HepG2 (cell line): ENCODE measurements at regions not wholly inside any gene's neighbourhood (a gene's known extent, or its start where the extent isn't known, plus 50 kb on each side); places are given as distances from the start of the nearest gene placed in this dataset.

ENCODE experiments used
- ATAC-seq: fragments of 200-7000 bp; cut with Tn5 transposase; 3 replicates; pipeline ENCODE4 v1.9.1; 2020; ENCODE audit warnings: mild to moderate bottlenecking, moderate library complexity
- BruUV-seq: library from RNA; stranded (reverse); fragments of 400-500 nt; replicated peaks from 2 replicates; lab custom pipeline; 2021; lab: Mats Ljungman, UMichigan
- CTCF ChIA-PET: fragments of 300-600 bp; formaldehyde crosslinking; extraction: SDS; loops from one replicate; lab custom pipeline; 2021; ENCODE audit warnings: low total read pairs, inconsistent platforms, low intra/inter-chr PET ratio; lab: Yijun Ruan, JAX
- POLR2A ChIA-PET: fragments of 350-600 bp; sonication (Branson Sonifier 250); formaldehyde crosslinking; loops from one replicate; lab custom pipeline; 2020; ENCODE audit warnings: antibody characterized with exemption, inconsistent platforms; lab: Yijun Ruan, JAX
- DNase-seq: peaks from one replicate; pipeline ENCODE4 v3.0.0-alpha.2; 2015; ENCODE audit warnings: low spot score
- FAIRE-seq: peaks from 3 replicates; lab custom pipeline; 2011; peaks lifted over from hg19 to GRCh38; lab: Jason Lieb, UNC
- H2AFZ ChIP-seq: one replicate; pipeline ENCODE4 v1.6.1; 2011; ENCODE audit warnings: low read length, inconsistent platforms
- H3K27ac ChIP-seq: fragments of 300-600 bp; 3 replicates; pipeline ENCODE4 v1.8.0; 2011; ENCODE audit warnings: mixed run types, mild to moderate bottlenecking, mixed read lengths, low read length, inconsistent platforms; ENCODE audit not compliant: insufficient read depth; ENCODE audit errors: extremely low read length
- H3K27me3 ChIP-seq, 2 experiments: fragments of 200-600 bp in 1 of 2; 2 replicates in 1 of 2; 3 replicates in 1 of 2; pipeline versions ENCODE4 v1.6.0 to v1.8.0; 2011; ENCODE audit warnings: low read length in 2 of 2, mild to moderate bottlenecking in 2 of 2, moderate library complexity in 2 of 2, inconsistent platforms in 1 of 2; ENCODE audit not compliant: insufficient read depth in 2 of 2, control insufficient read depth in 1 of 2
- H3K36me3 ChIP-seq, 2 experiments: fragments of 200-600 bp in 1 of 2; replicated peaks in 1 of 2; 2 replicates in 1 of 2; 3 replicates in 1 of 2; pipeline versions ENCODE4 v1.5.1 to v1.8.0; 2011; ENCODE audit warnings: low read length in 2 of 2, inconsistent platforms in 1 of 2; ENCODE audit not compliant: insufficient read depth in 2 of 2, control insufficient read depth in 1 of 2
- H3K4me1 ChIP-seq: 2 replicates; pipeline ENCODE4 v1.5.1; 2012; ENCODE audit warnings: low read length, inconsistent platforms; ENCODE audit not compliant: insufficient read depth
- H3K4me2 ChIP-seq: 2 replicates; pipeline ENCODE4 v1.6.0; 2011; ENCODE audit warnings: low read depth, low read length, inconsistent platforms
- H3K4me3 ChIP-seq, 3 experiments: fragments of 200-600 bp in 1 of 3; sonication (generic), shearing (Covaris generic) in 1 of 3; replicated peaks in 1 of 3; 2 replicates each; pipeline ENCODE4 v1.5.1; 2011 to 2016; ENCODE audit warnings: low read length in 3 of 3, inconsistent platforms in 2 of 3, low read depth in 2 of 3, mild to moderate bottlenecking in 2 of 3, control low read depth in 1 of 3, mixed read lengths in 1 of 3; ENCODE audit not compliant: insufficient read depth in 1 of 3
- H3K79me2 ChIP-seq: one replicate; pipeline ENCODE4 v1.6.1; 2011; ENCODE audit warnings: low read length, inconsistent platforms; ENCODE audit not compliant: insufficient read depth
- H3K9ac ChIP-seq: 2 replicates; pipeline ENCODE4 v1.6.0; 2011; ENCODE audit warnings: mild to moderate bottlenecking, low read depth, low read length, inconsistent platforms; ENCODE audit not compliant: insufficient read depth
- H3K9me3 ChIP-seq: 2 replicates; pipeline ENCODE4 v1.5.1; 2012; ENCODE audit warnings: mild to moderate bottlenecking, low read length
- H4K20me1 ChIP-seq: 2 replicates; pipeline ENCODE4 v1.6.0; 2011; ENCODE audit warnings: inconsistent platforms, mild to moderate bottlenecking, low read length, moderate library complexity; ENCODE audit not compliant: insufficient read depth
- ELF3 ChIP-seq: IDR thresholded peaks from 2 replicates; pipeline ENCODE4 v1.6.1; 2016; ENCODE audit warnings: missing genetic modification reagents, missing compliant biosample characterization
- ETV5 ChIP-seq: IDR thresholded peaks from 2 replicates; pipeline ENCODE4 v1.6.1; 2018; ENCODE audit warnings: missing biosample characterization, missing genetic modification reagents, inconsistent platforms, borderline replicate concordance
- GZF1 ChIP-seq: sonication (generic); formaldehyde crosslinking; IDR thresholded peaks from 2 replicates; pipeline ENCODE4 v1.5.1; 2020; ENCODE audit warnings: mild to moderate bottlenecking, missing genetic modification reagents
- HNF4A ChIP-seq: sonication (generic); formaldehyde crosslinking; IDR thresholded peaks from 2 replicates; pipeline ENCODE4 v1.4.0; 2020; ENCODE audit warnings: missing genetic modification reagents
- MEF2D ChIP-seq: sonication (generic); formaldehyde crosslinking; IDR thresholded peaks from 2 replicates; pipeline ENCODE4 v1.5.1; 2020; ENCODE audit warnings: mild to moderate bottlenecking, missing genetic modification reagents
- ZKSCAN5 ChIP-seq: sonication (generic); formaldehyde crosslinking; IDR thresholded peaks from 2 replicates; pipeline ENCODE4 v1.5.1; 2020; ENCODE audit warnings: mild to moderate bottlenecking, missing genetic modification reagents
- ZNF138 ChIP-seq: sonication (generic); formaldehyde crosslinking; IDR thresholded peaks from 2 replicates; pipeline ENCODE4 v1.5.0; 2020; ENCODE audit warnings: mild to moderate bottlenecking, low read depth, missing genetic modification reagents
- ZNF569 ChIP-seq: sonication (generic); formaldehyde crosslinking; IDR thresholded peaks from 2 replicates; pipeline ENCODE4 v1.5.0; 2020; ENCODE audit warnings: mild to moderate bottlenecking, missing genetic modification reagents, moderate library complexity, borderline replicate concordance
- WGBS: methylation state at CpG from one replicate; pipeline ENCODE4 v1.1.6; 2017; ENCODE audit warnings: low lambda C conversion rate; 5-methylcytosine and 5-hydroxymethylcytosine counted together
- in situ Hi-C: cut with HindIII; loops from 2 replicates; pipeline ENCODE4 v1.10.0; 2017; ENCODE audit warnings: low pct_unique_long_range_greater_than_20kb; ENCODE audit not compliant: extremely low pct_ligation_motif_present
- intact Hi-C: fragments of 100-400 bp; cut with micrococcal nuclease; formaldehyde crosslinking; loops from one replicate; pipeline ENCODE4 v1.10.0; 2022; ENCODE audit not compliant: unreplicated experiment
- TF ChIP-seq, protein P1 (sequence below): sonication (generic); formaldehyde crosslinking; IDR thresholded peaks from 2 replicates; pipeline ENCODE4 v1.4.0; 2020; ENCODE audit warnings: low read depth, missing genetic modification reagents
- TF ChIP-seq, protein P2 (sequence below): fragments of 450-650 bp; IDR thresholded peaks from 2 replicates; pipeline ENCODE4 v1.6.1; 2017
- TF ChIP-seq, protein P3 (sequence below): sonication (generic); formaldehyde crosslinking; IDR thresholded peaks from 2 replicates; pipeline ENCODE4 v1.4.0; 2020; ENCODE audit warnings: missing genetic modification reagents
- TF ChIP-seq, protein P4 (sequence below): sonication (generic); formaldehyde crosslinking; IDR thresholded peaks from 2 replicates; pipeline ENCODE4 v1.4.0; 2020; ENCODE audit warnings: mild to moderate bottlenecking, missing genetic modification reagents
- TF ChIP-seq, protein P5 (sequence below): sonication (generic); formaldehyde crosslinking; IDR thresholded peaks from 2 replicates; pipeline ENCODE4 v1.9.0; 2021; ENCODE audit warnings: missing genetic modification reagents, mild to moderate bottlenecking, borderline replicate concordance
- TF ChIP-seq, protein P6 (sequence below): sonication (generic); formaldehyde crosslinking; IDR thresholded peaks from 2 replicates; pipeline ENCODE4 v1.5.1; 2020; ENCODE audit warnings: missing genetic modification reagents, mild to moderate bottlenecking, borderline replicate concordance

DNA sequence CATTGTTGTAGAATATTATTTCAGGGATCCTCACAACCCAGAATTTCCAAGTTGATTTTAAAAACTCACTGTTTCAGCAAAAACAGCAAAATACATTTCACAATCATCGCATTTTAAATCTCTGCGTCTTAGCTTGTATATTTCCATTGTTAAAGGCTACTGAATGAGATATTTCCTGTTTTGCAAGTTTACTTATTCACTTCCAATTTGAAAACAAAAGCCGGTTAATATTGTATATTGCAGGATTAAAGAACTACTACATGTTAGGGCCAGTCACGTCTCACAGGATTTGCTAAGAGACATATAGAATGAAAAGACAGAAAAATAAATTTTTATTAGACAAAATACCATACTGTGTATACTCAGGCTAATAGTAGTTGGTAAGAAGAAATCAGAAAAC lies 395.9 kb upstream of the CDH9 start:
- Histone ChIP-seq H3K4me1 (no peaks in the 10 kb centered on the region), H3K9ac (no peak overlapping the region), H3K27me3 (no peaks in the 10 kb centered on the region), H3K4me3 (no peak overlapping the region), H3K4me2 (no peak overlapping the region), H3K9me3 (no peaks in the 10 kb centered on the region), H3K36me3 (no peaks in the 10 kb centered on the region), H2AFZ (no peak overlapping the region), H3K79me2 (no peaks in the 10 kb centered on the region), H3K27ac (no peak overlapping the region), H4K20me1 (no peaks in the 10 kb centered on the region)
- in situ Hi-C loops: no loop called here
- BruUV-seq: no TSS peak
- 20% methylated on average over 4 of the region's 4 CpGs for WGBS
- no peak for ATAC-seq
- TF ChIP-seq ZKSCAN5 (CRISPR knock-in tag) (no peak), GZF1 (no peak), MEF2D (CRISPR knock-in tag) (no peak), ELF3 (CRISPR knock-in tag) (no peak), ZNF138 (no peak), HNF4A (CRISPR knock-in tag) (no peak), ZNF569 (no peak), ETV5 (CRISPR knock-in tag) (no peak)
- TF ChIP-seq, protein P1, sequence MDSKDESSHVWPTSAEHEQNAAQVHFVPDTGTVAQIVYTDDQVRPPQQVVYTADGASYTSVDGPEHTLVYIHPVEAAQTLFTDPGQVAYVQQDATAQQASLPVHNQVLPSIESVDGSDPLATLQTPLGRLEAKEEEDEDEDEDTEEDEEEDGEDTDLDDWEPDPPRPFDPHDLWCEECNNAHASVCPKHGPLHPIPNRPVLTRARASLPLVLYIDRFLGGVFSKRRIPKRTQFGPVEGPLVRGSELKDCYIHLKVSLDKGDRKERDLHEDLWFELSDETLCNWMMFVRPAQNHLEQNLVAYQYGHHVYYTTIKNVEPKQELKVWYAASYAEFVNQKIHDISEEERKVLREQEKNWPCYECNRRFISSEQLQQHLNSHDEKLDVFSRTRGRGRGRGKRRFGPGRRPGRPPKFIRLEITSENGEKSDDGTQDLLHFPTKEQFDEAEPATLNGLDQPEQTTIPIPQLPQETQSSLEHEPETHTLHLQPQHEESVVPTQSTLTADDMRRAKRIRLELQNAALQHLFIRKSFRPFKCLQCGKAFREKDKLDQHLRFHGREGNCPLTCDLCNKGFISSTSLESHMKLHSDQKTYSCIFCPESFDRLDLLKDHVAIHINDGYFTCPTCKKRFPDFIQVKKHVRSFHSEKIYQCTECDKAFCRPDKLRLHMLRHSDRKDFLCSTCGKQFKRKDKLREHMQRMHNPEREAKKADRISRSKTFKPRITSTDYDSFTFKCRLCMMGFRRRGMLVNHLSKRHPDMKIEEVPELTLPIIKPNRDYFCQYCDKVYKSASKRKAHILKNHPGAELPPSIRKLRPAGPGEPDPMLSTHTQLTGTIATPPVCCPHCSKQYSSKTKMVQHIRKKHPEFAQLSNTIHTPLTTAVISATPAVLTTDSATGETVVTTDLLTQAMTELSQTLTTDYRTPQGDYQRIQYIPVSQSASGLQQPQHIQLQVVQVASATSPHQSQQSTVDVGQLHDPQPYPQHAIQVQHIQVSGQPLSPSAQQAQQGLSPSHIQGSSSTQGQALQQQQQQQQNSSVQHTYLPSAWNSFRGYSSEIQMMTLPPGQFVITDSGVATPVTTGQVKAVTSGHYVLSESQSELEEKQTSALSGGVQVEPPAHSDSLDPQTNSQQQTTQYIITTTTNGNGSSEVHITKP: no peak
- TF ChIP-seq, protein P2, sequence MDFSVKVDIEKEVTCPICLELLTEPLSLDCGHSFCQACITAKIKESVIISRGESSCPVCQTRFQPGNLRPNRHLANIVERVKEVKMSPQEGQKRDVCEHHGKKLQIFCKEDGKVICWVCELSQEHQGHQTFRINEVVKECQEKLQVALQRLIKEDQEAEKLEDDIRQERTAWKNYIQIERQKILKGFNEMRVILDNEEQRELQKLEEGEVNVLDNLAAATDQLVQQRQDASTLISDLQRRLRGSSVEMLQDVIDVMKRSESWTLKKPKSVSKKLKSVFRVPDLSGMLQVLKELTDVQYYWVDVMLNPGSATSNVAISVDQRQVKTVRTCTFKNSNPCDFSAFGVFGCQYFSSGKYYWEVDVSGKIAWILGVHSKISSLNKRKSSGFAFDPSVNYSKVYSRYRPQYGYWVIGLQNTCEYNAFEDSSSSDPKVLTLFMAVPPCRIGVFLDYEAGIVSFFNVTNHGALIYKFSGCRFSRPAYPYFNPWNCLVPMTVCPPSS: no peak
- TF ChIP-seq, protein P3, sequence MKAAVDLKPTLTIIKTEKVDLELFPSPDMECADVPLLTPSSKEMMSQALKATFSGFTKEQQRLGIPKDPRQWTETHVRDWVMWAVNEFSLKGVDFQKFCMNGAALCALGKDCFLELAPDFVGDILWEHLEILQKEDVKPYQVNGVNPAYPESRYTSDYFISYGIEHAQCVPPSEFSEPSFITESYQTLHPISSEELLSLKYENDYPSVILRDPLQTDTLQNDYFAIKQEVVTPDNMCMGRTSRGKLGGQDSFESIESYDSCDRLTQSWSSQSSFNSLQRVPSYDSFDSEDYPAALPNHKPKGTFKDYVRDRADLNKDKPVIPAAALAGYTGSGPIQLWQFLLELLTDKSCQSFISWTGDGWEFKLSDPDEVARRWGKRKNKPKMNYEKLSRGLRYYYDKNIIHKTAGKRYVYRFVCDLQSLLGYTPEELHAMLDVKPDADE (CRISPR knock-in tag): no peak
- TF ChIP-seq, protein P4, sequence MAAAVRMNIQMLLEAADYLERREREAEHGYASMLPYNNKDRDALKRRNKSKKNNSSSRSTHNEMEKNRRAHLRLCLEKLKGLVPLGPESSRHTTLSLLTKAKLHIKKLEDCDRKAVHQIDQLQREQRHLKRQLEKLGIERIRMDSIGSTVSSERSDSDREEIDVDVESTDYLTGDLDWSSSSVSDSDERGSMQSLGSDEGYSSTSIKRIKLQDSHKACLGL (CRISPR knock-in tag): no peak
- TF ChIP-seq, protein P5, sequence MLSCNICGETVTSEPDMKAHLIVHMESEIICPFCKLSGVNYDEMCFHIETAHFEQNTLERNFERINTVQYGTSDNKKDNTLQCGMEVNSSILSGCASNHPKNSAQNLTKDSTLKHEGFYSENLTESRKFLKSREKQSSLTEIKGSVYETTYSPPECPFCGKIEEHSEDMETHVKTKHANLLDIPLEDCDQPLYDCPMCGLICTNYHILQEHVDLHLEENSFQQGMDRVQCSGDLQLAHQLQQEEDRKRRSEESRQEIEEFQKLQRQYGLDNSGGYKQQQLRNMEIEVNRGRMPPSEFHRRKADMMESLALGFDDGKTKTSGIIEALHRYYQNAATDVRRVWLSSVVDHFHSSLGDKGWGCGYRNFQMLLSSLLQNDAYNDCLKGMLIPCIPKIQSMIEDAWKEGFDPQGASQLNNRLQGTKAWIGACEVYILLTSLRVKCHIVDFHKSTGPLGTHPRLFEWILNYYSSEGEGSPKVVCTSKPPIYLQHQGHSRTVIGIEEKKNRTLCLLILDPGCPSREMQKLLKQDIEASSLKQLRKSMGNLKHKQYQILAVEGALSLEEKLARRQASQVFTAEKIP: no peak
- TF ChIP-seq, protein P6, sequence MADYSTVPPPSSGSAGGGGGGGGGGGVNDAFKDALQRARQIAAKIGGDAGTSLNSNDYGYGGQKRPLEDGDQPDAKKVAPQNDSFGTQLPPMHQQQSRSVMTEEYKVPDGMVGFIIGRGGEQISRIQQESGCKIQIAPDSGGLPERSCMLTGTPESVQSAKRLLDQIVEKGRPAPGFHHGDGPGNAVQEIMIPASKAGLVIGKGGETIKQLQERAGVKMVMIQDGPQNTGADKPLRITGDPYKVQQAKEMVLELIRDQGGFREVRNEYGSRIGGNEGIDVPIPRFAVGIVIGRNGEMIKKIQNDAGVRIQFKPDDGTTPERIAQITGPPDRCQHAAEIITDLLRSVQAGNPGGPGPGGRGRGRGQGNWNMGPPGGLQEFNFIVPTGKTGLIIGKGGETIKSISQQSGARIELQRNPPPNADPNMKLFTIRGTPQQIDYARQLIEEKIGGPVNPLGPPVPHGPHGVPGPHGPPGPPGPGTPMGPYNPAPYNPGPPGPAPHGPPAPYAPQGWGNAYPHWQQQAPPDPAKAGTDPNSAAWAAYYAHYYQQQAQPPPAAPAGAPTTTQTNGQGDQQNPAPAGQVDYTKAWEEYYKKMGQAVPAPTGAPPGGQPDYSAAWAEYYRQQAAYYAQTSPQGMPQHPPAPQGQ (CRISPR knock-in tag): no peak
- no peak for DNase-seq
- POLR2A ChIA-PET: no interaction called here
- FAIRE-seq: no peak
- CTCF ChIA-PET: no interaction called here
- intact Hi-C loops: no loop called here
